SU-DHL-6 (cell line): ENCODE measurements at regions not wholly inside any gene's neighbourhood (a gene's known extent, or its start where the extent isn't known, plus 50 kb on each side); places are given as distances from the start of the nearest gene placed in this dataset.

ENCODE experiments used
- H2AFZ ChIP-seq: fragments of 200-600 bp; sonication (generic); 2 replicates; pipeline ENCODE4 v1.6.1; 2014; ENCODE audit warnings: low read depth, mild to moderate bottlenecking, moderate library complexity, mixed read lengths, antibody characterized with exemption, low read length; ENCODE audit not compliant: severe bottlenecking
- H3F3A ChIP-seq: fragments of 200-600 bp; shearing (Covaris generic); 2 replicates; pipeline ENCODE4 v1.6.0; 2016; ENCODE audit warnings: antibody characterized with exemption, mild to moderate bottlenecking; ENCODE audit not compliant: insufficient read depth
- H3K27ac ChIP-seq: fragments of 200-600 bp; sonication (generic); 2 replicates; pipeline ENCODE4 v1.5.1; 2016; ENCODE audit warnings: low read depth, mild to moderate bottlenecking, low read length, moderate library complexity, mixed read lengths
- H3K27me3 ChIP-seq: fragments of 200-600 bp; sonication (generic), shearing (Covaris generic); 2 replicates; pipeline ENCODE4 v1.6.0; 2014; ENCODE audit warnings: mild to moderate bottlenecking, low read length
- H3K36me3 ChIP-seq: fragments of 200-600 bp; sonication (generic); 2 replicates; pipeline ENCODE4 v1.6.1; 2014; ENCODE audit warnings: mild to moderate bottlenecking, low read length, mixed read lengths
- H3K4me2 ChIP-seq: fragments of 300-600, 200-600 bp; shearing (Covaris generic), sonication (generic); 2 replicates; pipeline ENCODE4 v1.6.0; 2014; ENCODE audit warnings: low read length, low read depth, mild to moderate bottlenecking; ENCODE audit not compliant: poor library complexity, severe bottlenecking
- H3K4me3 ChIP-seq: fragments of 200-600 bp; sonication (generic); 2 replicates; pipeline ENCODE4 v1.5.1; 2014; ENCODE audit warnings: antibody characterized with exemption, low read length, mild to moderate bottlenecking, mixed read lengths; ENCODE audit not compliant: insufficient read depth, poor library complexity, severe bottlenecking
- H3K79me2 ChIP-seq: fragments of 200-600 bp; sonication (generic); 2 replicates; pipeline ENCODE4 v1.6.1; 2014; ENCODE audit warnings: mild to moderate bottlenecking, low read length, moderate library complexity; ENCODE audit not compliant: insufficient read depth
- H3K9ac ChIP-seq: fragments of 200-600 bp; sonication (generic); 2 replicates; pipeline ENCODE4 v1.7.0; 2014; ENCODE audit warnings: mild to moderate bottlenecking, low read length
- H3K9me2 ChIP-seq: fragments of 200-600 bp; sonication (generic); replicated peaks from 2 replicates; pipeline ENCODE4 v1.6.1; 2014; ENCODE audit warnings: low read length; ENCODE audit not compliant: insufficient read depth
- H3K9me3 ChIP-seq: fragments of 200-600 bp; sonication (generic); 2 replicates; pipeline ENCODE4 v1.6.1; 2014; ENCODE audit warnings: low read length, mixed read lengths; ENCODE audit not compliant: insufficient read depth
- H4K20me1 ChIP-seq: fragments of 200-600 bp; sonication (generic); 2 replicates; pipeline ENCODE4 v1.6.1; 2014; ENCODE audit warnings: low read depth, mild to moderate bottlenecking, antibody characterized with exemption, low read length, moderate library complexity, mixed read lengths
- CTCF ChIP-seq: fragments of 200-600 bp; sonication (generic); IDR thresholded peaks from one replicate; pipeline ENCODE4 v1.5.1; 2017; ENCODE audit warnings: antibody characterized with exemption, mild to moderate bottlenecking, low read length, moderate library complexity; ENCODE audit not compliant: insufficient read depth, poor library complexity, severe bottlenecking
- EZH2phosphoT487 ChIP-seq: fragments of 200-600 bp; sonication (generic), shearing (Covaris generic); conservative IDR thresholded peaks from 2 replicates; pipeline ENCODE4 v1.6.1; 2018; ENCODE audit warnings: mild to moderate bottlenecking, antibody characterized with exemption, low read length, moderate library complexity, mixed read lengths

- H3K4me2 ChIP-seq, result no peak overlapping the region
Observed at GRCh38 chr16:27649021-27649420, 99.1 kb downstream of the KATNIP start.

GRCh38 chr16:27650073-27650701, 100.2 kb downstream of the KATNIP start:
- no peaks in the 10 kb centered on the region for H3K79me2 ChIP-seq
- no peak overlapping the region for H2AFZ ChIP-seq
- no peaks in the 10 kb centered on the region for H3K36me3 ChIP-seq
- no peaks in the 10 kb centered on the region for H3K9me2 ChIP-seq
- no peak overlapping the region for H3K27ac ChIP-seq
- H3K4me2 ChIP-seq, result no peak overlapping the region
- H4K20me1 ChIP-seq, result no peaks in the 10 kb centered on the region
- H3K4me3 ChIP-seq, result no peak overlapping the region
- TF ChIP-seq EZH2phosphoT487 (no peak), CTCF (no peak)
- no peaks in the 10 kb centered on the region for H3F3A ChIP-seq
- H3K27me3 ChIP-seq, result no peaks in the 10 kb centered on the region
- H3K9ac ChIP-seq, result no peak overlapping the region
- no peaks in the 10 kb centered on the region for H3K9me3 ChIP-seq

More at GRCh38 chr16:27649021-27649420, 99.1 kb downstream of the KATNIP start:
- no peak for TF ChIP-seq CTCF
- no peak for TF ChIP-seq EZH2phosphoT487
- Histone ChIP-seq H3K27ac (no peak overlapping the region), H3K9ac (no peak overlapping the region), H3K4me3 (no peak overlapping the region), H3K79me2 (no peaks in the 10 kb centered on the region), H4K20me1 (no peaks in the 10 kb centered on the region), H3K9me3 (no peaks in the 10 kb centered on the region), H2AFZ (no peak overlapping the region), H3F3A (no peaks in the 10 kb centered on the region), H3K27me3 (no peaks in the 10 kb centered on the region), H3K36me3 (no peaks in the 10 kb centered on the region), H3K9me2 (no peaks in the 10 kb centered on the region)

GRCh38 chr16:27651301-27651700, 101.4 kb downstream of the KATNIP start:
- Histone ChIP-seq H3K27ac (no peak overlapping the region), H3K4me2 (no peak overlapping the region)

More at GRCh38 chr16:27651301-27651700, 101.4 kb downstream of the KATNIP start:
- H3K9me3 ChIP-seq, result no peaks in the 10 kb centered on the region
- H3F3A ChIP-seq, result no peaks in the 10 kb centered on the region
- H3K79me2 ChIP-seq, result no peaks in the 10 kb centered on the region
- no peak overlapping the region for H3K9ac ChIP-seq
- TF ChIP-seq CTCF, result no peak
- TF ChIP-seq EZH2phosphoT487, result no peak
- no peak overlapping the region for H2AFZ ChIP-seq
- H3K27me3 ChIP-seq, result no peaks in the 10 kb centered on the region
- no peaks in the 10 kb centered on the region for H3K9me2 ChIP-seq
- H3K4me3 ChIP-seq, result no peak overlapping the region
- H3K36me3 ChIP-seq, result no peaks in the 10 kb centered on the region
- H4K20me1 ChIP-seq, result no peaks in the 10 kb centered on the region
